Glomerular endothelial cell (primary cell): ENCODE measurements at regions not wholly inside any gene's neighbourhood (a gene's known extent, or its start where the extent isn't known, plus 50 kb on each side); places are given as distances from the start of the nearest gene placed in this dataset.
"Not testable (repeated sequence)": the region's sequence is repeated elsewhere in the genome, so short reads cannot be mapped to it uniquely, and the experiment has no call there.

Source experiments
- DNase-seq: peaks from one replicate; pipeline ENCODE4 v3.0.0-alpha.2; 2011; ENCODE audit warnings: low read depth, low spot score; ENCODE audit errors: extremely low read depth

DNA sequence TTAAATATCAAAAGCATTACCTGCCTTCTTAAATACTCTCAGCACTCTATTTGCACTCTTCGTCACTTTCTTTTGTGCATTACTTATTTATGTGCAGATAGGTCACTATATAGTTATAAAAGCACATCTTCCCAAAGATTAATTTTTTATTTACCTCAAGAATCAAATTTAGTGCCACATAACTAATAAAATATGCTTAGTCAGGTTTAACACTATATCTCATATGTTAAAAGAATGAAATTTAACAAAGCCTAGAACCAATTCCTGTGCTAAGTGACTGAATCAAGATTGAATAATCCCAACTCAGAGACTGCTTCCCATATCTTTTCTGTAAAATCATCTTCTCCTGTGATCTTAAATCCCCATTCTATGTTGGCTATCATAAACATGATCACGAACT, 957.5 kb upstream of the NXPH2 start:
- no peak for DNase-seq

- DNase-seq, result no peak
Measured at GRCh38 chr2:139730197-139730596, 950.0 kb upstream of the NXPH2 start.

DNA sequence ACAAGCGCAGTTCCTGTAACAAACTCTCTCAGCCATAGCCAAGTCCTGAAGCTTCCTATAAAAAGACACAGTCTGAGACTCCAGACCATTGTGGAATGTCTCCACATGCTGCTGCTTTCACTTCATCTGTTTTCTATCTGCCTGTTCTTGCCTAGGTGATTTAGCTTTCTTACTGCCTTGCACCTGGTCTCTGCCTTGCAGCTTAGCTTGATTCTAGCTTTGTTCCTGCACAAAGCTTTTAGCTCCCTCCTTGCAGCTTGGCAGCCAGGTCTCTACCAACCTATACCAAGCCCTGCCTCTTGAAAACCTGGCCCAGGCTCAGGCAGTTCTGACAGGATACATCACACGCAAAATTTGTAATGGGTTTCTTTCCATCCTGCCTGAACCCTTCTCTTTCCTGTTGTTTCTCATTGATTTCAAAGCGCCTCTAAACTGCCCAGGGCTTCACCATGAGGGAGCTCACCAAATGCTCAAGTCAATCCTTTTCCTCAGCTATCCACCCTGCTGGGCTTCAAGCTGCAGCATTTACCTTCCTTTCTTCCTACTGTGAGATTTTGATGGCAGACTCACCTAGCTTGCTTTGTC, 941.3 kb upstream of the NXPH2 start:
- DNase-seq, result no peak

DNA sequence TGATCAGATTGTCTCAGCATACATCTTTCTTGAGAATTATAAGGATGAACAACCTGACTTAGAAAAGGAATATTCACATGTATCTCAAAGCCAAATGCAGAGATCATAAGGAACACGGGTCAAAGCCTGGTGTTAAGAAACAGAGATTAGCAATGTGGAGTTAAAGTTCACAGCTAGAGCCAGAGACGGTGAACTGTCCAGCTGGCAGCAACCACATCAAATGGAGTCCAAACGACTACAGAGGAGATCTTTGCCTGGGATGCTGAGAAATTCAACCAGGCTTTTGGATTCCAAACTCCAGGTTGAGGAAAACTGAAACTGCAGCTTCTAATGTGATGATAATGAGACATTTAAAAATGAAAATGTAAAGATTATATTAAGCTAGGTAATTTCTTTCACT, 939.9 kb upstream of the NXPH2 start:
- DNase-seq, result no peak

DNA sequence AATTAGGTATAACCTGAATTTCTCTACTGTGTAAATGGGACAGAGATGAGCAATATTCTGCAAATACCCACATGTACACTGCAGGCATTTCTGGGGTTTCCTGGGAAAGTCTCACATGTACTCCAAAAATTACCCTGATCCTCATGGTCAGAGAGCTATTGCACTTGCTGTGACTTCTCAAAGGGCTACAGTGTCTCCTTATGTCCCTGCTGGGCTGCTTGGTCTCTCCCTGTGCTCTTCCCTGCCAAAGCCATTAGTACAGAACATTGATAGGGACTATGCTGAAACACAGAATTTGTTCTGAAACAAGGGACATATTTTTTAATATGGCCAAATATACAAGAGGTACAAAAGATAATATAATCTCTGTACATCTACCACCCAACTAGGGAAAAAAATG, 924.4 kb upstream of the NXPH2 start:
- no peak for DNase-seq

GRCh38 chr2:139694327-139694726, 914.1 kb upstream of the NXPH2 start:
- DNase-seq, result no peak

GRCh38 chr2:139686205-139686604, 906.0 kb upstream of the NXPH2 start:
- DNase-seq, result no peak

- no peak for DNase-seq
Measured at GRCh38 chr2:139685090-139685983, 905.1 kb upstream of the NXPH2 start.

GRCh38 chr2:139684286-139684860, 904.2 kb upstream of the NXPH2 start:
- DNase-seq, result no peak

- no peak for DNase-seq
Measured at GRCh38 chr2:139674577-139674976, 894.4 kb upstream of the NXPH2 start.

DNA sequence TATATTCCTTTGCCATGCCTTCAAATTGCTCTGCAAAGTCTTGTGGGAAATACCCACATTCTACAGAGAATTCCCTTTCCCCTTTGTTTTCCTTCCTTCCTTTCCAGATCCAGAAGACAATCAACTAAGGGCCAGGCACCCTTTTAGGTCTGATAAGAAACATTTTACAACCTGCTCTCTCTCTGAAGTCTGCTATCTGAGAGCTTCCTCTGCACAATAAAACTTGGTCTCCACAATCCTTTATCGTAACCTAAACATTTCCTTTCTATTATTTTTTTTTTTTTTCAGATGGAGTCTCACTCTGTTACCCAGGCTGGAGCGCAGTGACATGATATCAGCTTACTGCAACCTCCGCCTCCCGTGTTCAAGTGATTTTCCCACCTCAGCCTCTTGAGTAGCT, 893.3 kb upstream of the NXPH2 start:
- not testable (repeated sequence) for DNase-seq

DNA sequence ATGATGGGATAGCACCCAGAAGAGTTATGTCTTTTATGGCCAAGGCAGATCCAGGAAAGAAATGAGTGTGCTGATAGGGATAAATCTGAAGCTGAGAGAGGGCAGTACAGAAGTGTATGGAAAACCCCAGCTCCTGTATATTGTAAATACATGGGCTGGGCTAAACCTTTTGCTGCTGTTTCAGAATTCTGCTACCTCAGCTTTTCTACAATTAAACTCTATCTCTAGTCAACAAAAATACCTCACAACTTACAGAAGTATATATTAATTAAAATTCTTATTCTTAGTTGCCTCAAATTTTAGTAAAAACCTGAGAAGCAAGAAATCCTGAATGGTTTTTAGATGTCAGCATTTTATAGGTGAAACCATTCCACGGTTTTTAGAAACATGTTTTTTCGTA, 889.5 kb upstream of the NXPH2 start:
- no peak for DNase-seq

GRCh38 chr2:139652385-139652784, 872.2 kb upstream of the NXPH2 start:
- no peak for DNase-seq

DNA sequence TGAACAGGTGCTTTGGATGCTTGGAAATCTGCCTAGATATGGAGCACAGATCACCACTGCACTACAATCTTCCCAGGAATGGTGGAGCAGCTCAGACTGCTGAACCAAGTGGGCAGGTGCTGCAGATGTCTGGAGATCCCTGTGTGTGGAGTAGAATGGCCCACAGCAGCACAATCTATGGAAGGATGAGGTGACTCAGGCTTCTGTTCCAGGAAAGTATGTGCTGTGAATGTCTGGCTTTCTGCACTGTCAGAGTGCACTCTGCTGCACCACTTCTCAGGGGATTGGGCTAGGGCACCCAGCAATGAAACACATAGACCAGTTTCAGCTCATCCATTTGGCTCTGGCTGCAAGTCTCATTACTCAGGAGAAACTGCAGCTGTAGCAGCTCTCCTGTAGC, 865.4 kb upstream of the NXPH2 start:
- no peak for DNase-seq

DNA sequence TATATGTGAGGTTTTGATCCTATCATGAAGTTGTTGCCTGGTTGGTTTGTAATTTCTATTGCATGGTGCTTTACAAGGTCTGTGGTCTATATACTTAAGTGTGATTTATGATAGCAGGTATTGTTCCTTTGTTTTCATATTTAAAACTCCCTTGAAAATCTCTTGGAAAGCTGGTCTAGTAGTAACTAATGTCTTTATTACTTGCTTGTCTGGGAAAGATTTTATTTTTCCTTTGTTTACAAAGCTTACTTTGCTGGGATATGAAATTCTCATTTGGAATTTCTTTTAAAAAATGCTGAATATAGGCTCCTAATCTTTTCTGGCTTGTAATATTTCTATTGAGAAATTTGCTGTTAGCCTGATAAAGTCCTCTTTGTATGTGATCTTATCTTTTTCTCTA, 862.9 kb upstream of the NXPH2 start:
- no peak for DNase-seq

- DNase-seq, result no peak
Measured at GRCh38 chr2:139631966-139632365, 851.8 kb upstream of the NXPH2 start.

DNA sequence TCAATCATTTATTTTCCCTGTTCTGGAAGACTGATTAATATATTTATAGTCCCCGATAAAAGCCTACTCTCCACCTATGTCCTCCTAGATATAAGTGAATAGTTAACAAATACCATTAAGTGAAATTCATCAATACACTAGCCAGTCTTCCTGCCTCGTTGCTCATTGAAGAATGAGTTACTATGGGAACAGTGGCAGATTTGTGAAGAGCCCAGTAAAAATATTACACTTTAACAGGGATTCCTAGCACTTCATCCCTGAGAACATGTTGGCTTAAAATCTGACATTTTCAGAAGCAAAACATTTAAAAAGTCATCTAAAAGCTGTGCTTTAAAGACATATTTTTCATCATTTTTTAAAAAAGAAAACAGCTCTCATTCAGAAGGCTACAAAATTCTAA, 848.7 kb upstream of the NXPH2 start:
- no peak for DNase-seq

- DNase-seq, result no peak
Measured at GRCh38 chr2:139626128-139626527, 845.9 kb upstream of the NXPH2 start.

GRCh38 chr2:139622691-139623090, 842.5 kb upstream of the NXPH2 start:
- DNase-seq, result no peak

GRCh38 chr2:139617747-139618146, 837.6 kb upstream of the NXPH2 start:
- DNase-seq, result no peak

DNA sequence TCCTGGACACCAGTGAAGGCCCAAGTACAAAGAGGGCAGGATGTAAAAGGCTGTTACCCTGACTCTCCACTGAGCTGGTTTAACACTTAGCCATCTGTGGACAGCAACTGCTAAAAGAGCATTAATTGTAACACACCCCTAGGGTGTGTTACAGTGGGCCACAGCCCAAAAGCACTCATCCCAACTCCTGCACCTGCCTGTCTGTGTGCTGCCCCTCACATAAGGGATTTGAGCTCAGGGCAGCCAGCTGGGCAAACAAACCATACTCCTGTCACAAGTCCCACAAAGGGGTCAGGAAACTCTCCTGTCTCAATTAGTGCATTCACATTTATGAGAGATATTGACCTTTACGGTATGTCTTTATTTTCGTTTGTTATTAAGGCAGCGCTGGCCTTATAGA, 833.1 kb upstream of the NXPH2 start:
- no peak for DNase-seq

DNA sequence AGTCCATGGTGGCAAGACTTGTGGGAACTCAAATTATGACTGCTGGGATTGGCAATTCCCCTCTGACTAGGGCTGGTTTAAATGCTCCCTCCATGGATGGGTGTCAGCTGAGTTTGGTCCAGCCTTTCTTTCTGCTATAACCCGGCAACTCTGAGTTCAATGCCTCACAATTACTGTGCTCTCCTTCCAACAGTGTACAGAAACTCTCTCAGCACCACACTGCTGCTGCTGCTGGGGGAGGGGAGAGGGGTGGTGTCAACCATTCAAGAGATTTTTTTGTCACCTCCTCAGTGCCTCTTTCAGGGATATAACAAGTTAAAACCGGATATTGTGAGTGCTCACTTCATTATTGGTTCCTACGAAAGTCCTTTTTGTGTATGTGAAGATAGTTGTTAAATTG, 830.3 kb upstream of the NXPH2 start:
- DNase-seq, result no peak
